ENCODE measurements at regions not wholly inside any gene's neighbourhood (a gene's known extent, or its start where the extent isn't known, plus 50 kb on each side); places are given as distances from the start of the nearest gene placed in this dataset.
"Not testable (repeated sequence)": the region's sequence is repeated elsewhere in the genome, so short reads cannot be mapped to it uniquely, and the experiment has no call there.

- no peak for DNase-seq
Measured at GRCh38 chr15:99464137-99464536, 101.6 kb upstream of the MEF2A start.

GRCh38 chr15:99466701-99467337, 99.0 kb upstream of the MEF2A start:
- no peak for DNase-seq

GRCh38 chr15:99467338-99467720, 98.5 kb upstream of the MEF2A start:
- DNase-seq: no peak

GRCh38 chr15:99467853-99468464, 97.8 kb upstream of the MEF2A start:
- no peak for DNase-seq

GRCh38 chr15:99470204-99470603, 95.6 kb upstream of the MEF2A start:
- DNase-seq: not testable (repeated sequence)

GRCh38 chr15:99472416-99473145, 93.2 kb upstream of the MEF2A start:
- no peak for DNase-seq

GRCh38 chr15:99473981-99474906, 91.5 kb upstream of the MEF2A start:
- no peak for DNase-seq

GRCh38 chr15:99474909-99475753, 90.7 kb upstream of the MEF2A start:
- no peak for DNase-seq

- no peak for DNase-seq
Measured at GRCh38 chr15:99475754-99476412, 89.9 kb upstream of the MEF2A start.

GRCh38 chr15:99476413-99477222, 89.2 kb upstream of the MEF2A start:
- DNase-seq: no peak

- DNase-seq: no peak
Measured at GRCh38 chr15:99477791-99478471, 87.9 kb upstream of the MEF2A start.

GRCh38 chr15:99478977-99479376, 86.8 kb upstream of the MEF2A start:
- no peak for DNase-seq

GRCh38 chr15:99480016-99480810, 85.6 kb upstream of the MEF2A start:
- DNase-seq: no peak

GRCh38 chr15:99481113-99481950, 84.5 kb upstream of the MEF2A start:
- DNase-seq: no peak

- DNase-seq: no peak
Measured at GRCh38 chr15:99481951-99482230, 83.9 kb upstream of the MEF2A start.

GRCh38 chr15:99482993-99483392, 82.8 kb upstream of the MEF2A start:
- DNase-seq: no peak

GRCh38 chr15:99485153-99485961, 80.4 kb upstream of the MEF2A start:
- DNase-seq: no peak

- DNase-seq: no peak
Measured at GRCh38 chr15:99485992-99486370, 79.8 kb upstream of the MEF2A start.

All from activated T-cell treated with anti-CD3 and anti-CD28 coated beads for 4 hours (primary cell).